Endodermal cell (in vitro differentiated cells): ENCODE measurements at regions not wholly inside any gene's neighbourhood (a gene's known extent, or its start where the extent isn't known, plus 50 kb on each side); places are given as distances from the start of the nearest gene placed in this dataset.

Experiments used
- DNase-seq: peaks from one replicate; pipeline ENCODE4 v3.0.0-alpha.2; 2017
- H3K27ac ChIP-seq: 2 replicates; pipeline ENCODE4 v1.5.1; 2013; ENCODE audit warnings: mild to moderate bottlenecking, low read depth, low read length, moderate library complexity
- H3K27me3 ChIP-seq: 2 replicates; pipeline ENCODE4 v1.6.1; 2013; ENCODE audit warnings: mild to moderate bottlenecking, low read length, moderate library complexity; ENCODE audit not compliant: insufficient read depth, control insufficient read depth, poor library complexity, severe bottlenecking
- H3K36me3 ChIP-seq: 2 replicates; pipeline ENCODE4 v1.7.0; 2013; ENCODE audit warnings: mild to moderate bottlenecking, low read length, moderate library complexity; ENCODE audit not compliant: control insufficient read depth, insufficient read depth
- H3K4me1 ChIP-seq: one replicate; pipeline ENCODE4 v1.7.0; 2013; ENCODE audit warnings: low read length; ENCODE audit not compliant: control insufficient read depth, insufficient read depth
- H3K4me3 ChIP-seq: 2 replicates; pipeline ENCODE4 v1.5.1; 2013; ENCODE audit warnings: mild to moderate bottlenecking, low read length, moderate library complexity
- H3K9ac ChIP-seq: 2 replicates; pipeline ENCODE4 v1.6.1; 2013; ENCODE audit warnings: mild to moderate bottlenecking, low read length, moderate library complexity; ENCODE audit not compliant: poor library complexity, severe bottlenecking; ENCODE audit errors: extremely low read depth
- H3K9me3 ChIP-seq: 2 replicates; pipeline ENCODE4 v1.6.1; 2013; ENCODE audit warnings: mild to moderate bottlenecking, low read length, moderate library complexity; ENCODE audit not compliant: control insufficient read depth
- H3K27ac Mint-ChIP-seq: 2 replicates; pipeline ENCODE4 v1.8.0; 2020; ENCODE audit warnings: mixed read lengths
- H3K27me3 Mint-ChIP-seq: 2 replicates; pipeline ENCODE4 v1.8.0; 2021; ENCODE audit warnings: mild to moderate bottlenecking, mixed read lengths; ENCODE audit not compliant: insufficient read depth
- H3K36me3 Mint-ChIP-seq: 2 replicates; pipeline ENCODE4 v1.8.0; 2020; ENCODE audit warnings: low read depth, mixed read lengths
- H3K4me1 Mint-ChIP-seq: 2 replicates; pipeline ENCODE4 v1.8.0; 2020; ENCODE audit warnings: mixed read lengths
- H3K4me3 Mint-ChIP-seq: 2 replicates; pipeline ENCODE4 v1.8.0; 2020; ENCODE audit warnings: mild to moderate bottlenecking, moderate library complexity, mixed read lengths
- H3K9me3 Mint-ChIP-seq: 2 replicates; pipeline ENCODE4 v1.8.0; 2020; ENCODE audit warnings: mild to moderate bottlenecking, mixed read lengths
- WGBS, 2 experiments: methylation state at CpG; one replicate each; pipeline versions ENCODE4 v1.1.5 to v1.1.7; 2013; ENCODE audit warnings: missing lambda C conversion rate in 2 of 2, mixed read lengths in 1 of 2; ENCODE audit not compliant: insufficient coverage in 1 of 2, insufficient read length in 1 of 2; 5-methylcytosine and 5-hydroxymethylcytosine counted together
- TF ChIP-seq, protein P1 (sequence below): fragments of 200-600 bp; sonication (generic); conservative IDR thresholded peaks from 2 replicates; pipeline ENCODE4 v1.5.0; 2021; ENCODE audit warnings: antibody characterized with exemption, mild to moderate bottlenecking

DNA sequence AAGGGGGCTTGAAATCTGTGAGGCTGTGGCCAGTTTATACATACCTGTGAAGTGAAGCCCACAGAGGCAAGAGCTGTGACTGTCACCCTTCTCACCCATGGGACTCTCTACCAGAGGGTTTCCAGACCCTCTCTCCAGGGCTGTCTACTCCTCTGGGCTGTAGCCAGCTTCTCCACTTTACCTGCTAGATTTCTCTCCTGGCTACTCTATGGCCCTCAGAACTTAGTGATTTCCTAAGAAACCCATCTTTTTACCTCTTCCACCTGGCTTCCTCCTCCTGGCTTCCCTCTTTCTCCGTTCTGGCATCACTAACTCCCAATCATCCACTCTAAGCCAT lies 78.0 kb downstream of the SEC61B start:
- Mint-ChIP-seq H3K9me3 (no peaks in the 10 kb centered on the region), H3K36me3 (no peaks in the 10 kb centered on the region), H3K4me1 (peaks cover 29% of the 10 kb centered on the region), H3K27ac (no peak overlapping the region), H3K27me3 (no peaks in the 10 kb centered on the region), H3K4me3 (no peak overlapping the region)
- WGBS, 2 experiments: 0% methylated on average over 1 of the region's 1 CpG
- no peaks in the 10 kb centered on the region for H3K9me3 ChIP-seq
- H3K9ac ChIP-seq: no peak overlapping the region
- H3K36me3 ChIP-seq: no peaks in the 10 kb centered on the region
- TF ChIP-seq, protein P1, sequence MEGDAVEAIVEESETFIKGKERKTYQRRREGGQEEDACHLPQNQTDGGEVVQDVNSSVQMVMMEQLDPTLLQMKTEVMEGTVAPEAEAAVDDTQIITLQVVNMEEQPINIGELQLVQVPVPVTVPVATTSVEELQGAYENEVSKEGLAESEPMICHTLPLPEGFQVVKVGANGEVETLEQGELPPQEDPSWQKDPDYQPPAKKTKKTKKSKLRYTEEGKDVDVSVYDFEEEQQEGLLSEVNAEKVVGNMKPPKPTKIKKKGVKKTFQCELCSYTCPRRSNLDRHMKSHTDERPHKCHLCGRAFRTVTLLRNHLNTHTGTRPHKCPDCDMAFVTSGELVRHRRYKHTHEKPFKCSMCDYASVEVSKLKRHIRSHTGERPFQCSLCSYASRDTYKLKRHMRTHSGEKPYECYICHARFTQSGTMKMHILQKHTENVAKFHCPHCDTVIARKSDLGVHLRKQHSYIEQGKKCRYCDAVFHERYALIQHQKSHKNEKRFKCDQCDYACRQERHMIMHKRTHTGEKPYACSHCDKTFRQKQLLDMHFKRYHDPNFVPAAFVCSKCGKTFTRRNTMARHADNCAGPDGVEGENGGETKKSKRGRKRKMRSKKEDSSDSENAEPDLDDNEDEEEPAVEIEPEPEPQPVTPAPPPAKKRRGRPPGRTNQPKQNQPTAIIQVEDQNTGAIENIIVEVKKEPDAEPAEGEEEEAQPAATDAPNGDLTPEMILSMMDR: no peak
- H3K27me3 ChIP-seq: no peaks in the 10 kb centered on the region
- no peak overlapping the region for H3K27ac ChIP-seq
- no peaks in the 10 kb centered on the region for H3K4me1 ChIP-seq
- H3K4me3 ChIP-seq: no peak overlapping the region
- DNase-seq: no peak

- H3K27ac Mint-ChIP-seq: no peak overlapping the region
- Histone ChIP-seq H3K4me1 (no peaks in the 10 kb centered on the region), H3K9me3 (no peaks in the 10 kb centered on the region), H3K9ac (no peak overlapping the region), H3K27ac (no peak overlapping the region), H3K36me3 (no peaks in the 10 kb centered on the region), H3K4me3 (no peak overlapping the region), H3K27me3 (no peaks in the 10 kb centered on the region)
- WGBS, 2 experiments: 71 to 92% methylated on average over 2 to 3 of the region's 3 CpGs
- H3K4me1 Mint-ChIP-seq: peaks cover 29% of the 10 kb centered on the region
- H3K4me3 Mint-ChIP-seq: no peak overlapping the region
- no peaks in the 10 kb centered on the region for H3K27me3 Mint-ChIP-seq
- H3K36me3 Mint-ChIP-seq: no peaks in the 10 kb centered on the region
- TF ChIP-seq, protein P1: no peak
- H3K9me3 Mint-ChIP-seq: no peaks in the 10 kb centered on the region
- no peak for DNase-seq
Measured at GRCh38 chr9:99300603-99301002, 78.5 kb downstream of the SEC61B start.

DNA sequence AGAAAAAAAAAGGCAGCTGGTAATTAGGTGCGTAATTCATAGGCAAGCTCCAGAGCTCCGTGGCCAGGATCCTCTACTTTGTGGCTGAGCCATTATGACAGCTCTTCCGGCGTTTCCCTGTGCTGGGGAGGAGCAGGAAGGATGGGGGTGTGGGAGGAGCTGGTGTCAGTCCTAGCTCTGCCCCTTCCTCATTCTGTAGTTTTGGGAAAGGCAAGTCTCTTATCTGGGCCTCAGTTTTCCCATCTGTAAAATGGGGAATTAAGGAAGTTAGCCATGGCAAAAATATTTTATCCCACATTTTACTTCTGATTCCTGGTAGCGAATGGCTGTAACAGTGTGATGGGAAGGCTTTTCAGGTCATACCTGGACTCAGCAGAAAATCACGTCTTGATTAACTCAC lies 81.1 kb downstream of the SEC61B start:
- H3K27ac Mint-ChIP-seq: no peak overlapping the region
- no peak overlapping the region for H3K4me3 ChIP-seq
- no peak overlapping the region for H3K4me3 Mint-ChIP-seq
- H3K27ac ChIP-seq: no peak overlapping the region
- H3K9me3 Mint-ChIP-seq: no peaks in the 10 kb centered on the region
- H3K9me3 ChIP-seq: no peaks in the 10 kb centered on the region
- H3K27me3 Mint-ChIP-seq: no peaks in the 10 kb centered on the region
- H3K4me1 Mint-ChIP-seq: peaks cover 21% of the 10 kb centered on the region
- H3K9ac ChIP-seq: no peak overlapping the region
- no peaks in the 10 kb centered on the region for H3K4me1 ChIP-seq
- H3K27me3 ChIP-seq: no peaks in the 10 kb centered on the region
- peak; percentile 22 for DNase-seq
- TF ChIP-seq, protein P1: no peak
- no peaks in the 10 kb centered on the region for H3K36me3 Mint-ChIP-seq
- 88 to 93% methylated on average over 2 to 6 of the region's 6 CpGs for WGBS, 2 experiments
- no peaks in the 10 kb centered on the region for H3K36me3 ChIP-seq
